ENCODE measurements at regions not wholly inside any gene's neighbourhood (a gene's known extent, or its start where the extent isn't known, plus 50 kb on each side); places are given as distances from the start of the nearest gene placed in this dataset.
"Not testable (repeated sequence)": the region's sequence is repeated elsewhere in the genome, so short reads cannot be mapped to it uniquely, and the experiment has no call there.

- no peak for DNase-seq
Measured at GRCh38 chr13:73532987-73533510, 474.2 kb downstream of the KLF5 start.

GRCh38 chr13:73532582-73532981 is 473.8 kb downstream of the KLF5 start:
- no peak for DNase-seq

- no peak for DNase-seq
Measured at GRCh38 chr13:73531014-73531413, 472.2 kb downstream of the KLF5 start.

GRCh38 chr13:73522937-73523336 is 464.1 kb downstream of the KLF5 start:
- DNase-seq: no peak

GRCh38 chr13:73521985-73522524 is 463.2 kb downstream of the KLF5 start:
- no peak for DNase-seq

- no peak for DNase-seq
Measured at GRCh38 chr13:73521290-73521624, 462.5 kb downstream of the KLF5 start.

GRCh38 chr13:73520566-73521289 is 461.9 kb downstream of the KLF5 start:
- DNase-seq: no peak

- not testable (repeated sequence) for DNase-seq
Measured at GRCh38 chr13:73520135-73520534, 461.3 kb downstream of the KLF5 start.

GRCh38 chr13:73519396-73520116 is 460.8 kb downstream of the KLF5 start:
- no peak for DNase-seq

- no peak for DNase-seq
Measured at GRCh38 chr13:73517766-73518165, 459.0 kb downstream of the KLF5 start.

GRCh38 chr13:73516731-73517130 is 457.9 kb downstream of the KLF5 start:
- DNase-seq: no peak

GRCh38 chr13:73514208-73514607 is 455.4 kb downstream of the KLF5 start:
- DNase-seq: no peak

- no peak for DNase-seq
Measured at GRCh38 chr13:73513751-73514150, 454.9 kb downstream of the KLF5 start.

- no peak for DNase-seq
Measured at GRCh38 chr13:73508841-73509240, 450.0 kb downstream of the KLF5 start.

GRCh38 chr13:73505376-73505890 is 446.6 kb downstream of the KLF5 start:
- no peak for DNase-seq

GRCh38 chr13:73499695-73500094 is 440.9 kb downstream of the KLF5 start:
- no peak for DNase-seq

GRCh38 chr13:73497430-73497829 is 438.6 kb downstream of the KLF5 start:
- no peak for DNase-seq

GRCh38 chr13:73496711-73497110 is 437.9 kb downstream of the KLF5 start:
- no peak for DNase-seq

GRCh38 chr13:73492811-73493210 is 434.0 kb downstream of the KLF5 start:
- no peak for DNase-seq

- no peak for DNase-seq
Measured at GRCh38 chr13:73482556-73482955, 423.8 kb downstream of the KLF5 start.

GRCh38 chr13:73481886-73482445 is 423.2 kb downstream of the KLF5 start:
- peak in 1 of 56 donors; percentile 1 for DNase-seq
